Lung (tissue), 11 donors: ENCODE measurements at regions not wholly inside any gene's neighbourhood (a gene's known extent, or its start where the extent isn't known, plus 50 kb on each side); places are given as distances from the start of the nearest gene placed in this dataset.
"Not testable (repeated sequence)": the region's sequence is repeated elsewhere in the genome, so short reads cannot be mapped to it uniquely, and the experiment has no call there.

Experiments
- ATAC-seq: fragments of 200-7000 bp; cut with Tn5 transposase; one replicate; pipeline ENCODE4 v1.9.1; 2020; ENCODE audit warnings: moderate number of reproducible peaks; ENCODE audit not compliant: insufficient read depth, low FRiP score
- DNase-seq, 3 donors: peaks; one replicate each; pipeline ENCODE4 v3.0.0-alpha.2; 2013 to 2017
- H3K27ac ChIP-seq, 2 donors: one replicate each; pipeline ENCODE4 v1.5.1; 2013; ENCODE audit warnings: mild to moderate bottlenecking in 2 of 2, moderate library complexity in 2 of 2, control low read depth in 1 of 2, inconsistent platforms in 1 of 2, low read depth in 1 of 2, low read length in 1 of 2
- H3K27me3 ChIP-seq, 3 donors: one replicate each; pipeline ENCODE4 v1.5.1; 2013; ENCODE audit warnings: low read length in 2 of 3; ENCODE audit not compliant: control insufficient read depth in 3 of 3, insufficient read depth in 3 of 3
- H3K36me3 ChIP-seq, 4 donors: one replicate each; pipeline ENCODE4 v1.5.1; 2013; ENCODE audit warnings: low read length in 4 of 4, mild to moderate bottlenecking in 1 of 4, moderate library complexity in 1 of 4; ENCODE audit not compliant: control insufficient read depth in 4 of 4, insufficient read depth in 4 of 4
- H3K4me1 ChIP-seq, 5 donors: one replicate each; pipeline ENCODE4 v1.5.1; 2013; ENCODE audit warnings: low read length in 5 of 5, mild to moderate bottlenecking in 2 of 5, moderate library complexity in 1 of 5; ENCODE audit not compliant: control insufficient read depth in 5 of 5, insufficient read depth in 5 of 5
- H3K4me3 ChIP-seq: one replicate; pipeline ENCODE4 v1.5.1; 2013; ENCODE audit warnings: mild to moderate bottlenecking, control low read depth, moderate library complexity
- H3K9ac ChIP-seq, 2 donors: one replicate each; pipeline ENCODE4 v1.5.1; 2013; ENCODE audit warnings: low read length in 2 of 2, control low read depth in 1 of 2; ENCODE audit not compliant: insufficient read depth in 1 of 2
- H3K9me3 ChIP-seq, 4 donors: one replicate each; pipeline ENCODE4 v1.5.1; 2013; ENCODE audit warnings: low read length in 3 of 4, mild to moderate bottlenecking in 1 of 4, moderate library complexity in 1 of 4; ENCODE audit not compliant: control insufficient read depth in 4 of 4, insufficient read depth in 3 of 4
- WGBS, 2 donors: extraction: QIAGEN DNeasy Blood & Tissue Kit; methylation state at CpG; one replicate each; pipeline ENCODE4 v1.1.7; 2013; 5-methylcytosine and 5-hydroxymethylcytosine counted together
- TF ChIP-seq, protein P1 (sequence below): IDR thresholded peaks from 2 replicates; pipeline ENCODE4 v1.5.1; 2012; ENCODE audit warnings: mild to moderate bottlenecking; ENCODE audit errors: control extremely low read depth, extremely low read depth
- donor health status: control.
- donor health status: control.
- donor health status: Bipolar disorder and iron deficiency.
- donor health status: healthy.
- donor health status: DM: yes; HTN: yes; CAD: no.

GRCh38 chr6:145093226-145093625 lies 642.1 kb downstream of the EPM2A start:
- Histone ChIP-seq H3K4me3 (no peak overlapping the region), H3K27me3 (no peaks in the 10 kb centered on the region), H3K4me1 (peaks cover 0 to 2% (median 0%) of the 10 kb centered on the region in 5 donors), H3K9ac (no peak overlapping the region), H3K36me3 (no peaks in the 10 kb centered on the region), H3K9me3 (peaks cover 0 to 5% (median 3%) of the 10 kb centered on the region in 4 donors), H3K27ac (no peak overlapping the region)
- 94 to 100% methylated on average over 2 of the region's 2 CpGs for WGBS, 2 donors
- DNase-seq = no peak
- ATAC-seq = no peak
- TF ChIP-seq, protein P1, sequence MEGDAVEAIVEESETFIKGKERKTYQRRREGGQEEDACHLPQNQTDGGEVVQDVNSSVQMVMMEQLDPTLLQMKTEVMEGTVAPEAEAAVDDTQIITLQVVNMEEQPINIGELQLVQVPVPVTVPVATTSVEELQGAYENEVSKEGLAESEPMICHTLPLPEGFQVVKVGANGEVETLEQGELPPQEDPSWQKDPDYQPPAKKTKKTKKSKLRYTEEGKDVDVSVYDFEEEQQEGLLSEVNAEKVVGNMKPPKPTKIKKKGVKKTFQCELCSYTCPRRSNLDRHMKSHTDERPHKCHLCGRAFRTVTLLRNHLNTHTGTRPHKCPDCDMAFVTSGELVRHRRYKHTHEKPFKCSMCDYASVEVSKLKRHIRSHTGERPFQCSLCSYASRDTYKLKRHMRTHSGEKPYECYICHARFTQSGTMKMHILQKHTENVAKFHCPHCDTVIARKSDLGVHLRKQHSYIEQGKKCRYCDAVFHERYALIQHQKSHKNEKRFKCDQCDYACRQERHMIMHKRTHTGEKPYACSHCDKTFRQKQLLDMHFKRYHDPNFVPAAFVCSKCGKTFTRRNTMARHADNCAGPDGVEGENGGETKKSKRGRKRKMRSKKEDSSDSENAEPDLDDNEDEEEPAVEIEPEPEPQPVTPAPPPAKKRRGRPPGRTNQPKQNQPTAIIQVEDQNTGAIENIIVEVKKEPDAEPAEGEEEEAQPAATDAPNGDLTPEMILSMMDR = no peak

DNA sequence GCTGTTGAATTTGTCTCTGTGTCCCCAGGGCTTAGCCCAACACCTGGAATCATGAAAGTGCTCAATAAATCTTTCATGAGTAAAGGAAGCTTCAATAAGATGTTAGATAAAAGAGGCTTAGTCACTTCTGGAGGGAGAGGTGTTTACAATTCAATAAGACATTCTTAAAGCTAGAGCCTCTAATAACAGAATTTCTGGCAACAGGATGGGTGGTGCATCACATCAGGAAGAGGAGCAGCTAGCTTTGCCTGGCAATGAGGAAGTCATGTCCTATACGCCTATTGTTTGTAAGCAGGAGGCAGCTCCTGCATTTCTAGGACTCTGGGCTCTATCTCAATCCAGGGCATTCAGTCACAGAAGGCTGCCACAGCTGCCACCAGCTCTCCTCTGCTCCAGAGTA lies 638.5 kb downstream of the EPM2A start:
- ATAC-seq (no peak), DNase-seq (peak in 1 of 3 donors; percentile 10)
- no peak overlapping the region for H3K4me3 ChIP-seq
- H3K9me3 ChIP-seq = peaks cover 0 to 5% (median 3%) of the 10 kb centered on the region in 4 donors
- no peak overlapping the region for H3K9ac ChIP-seq
- H3K27me3 ChIP-seq = no peaks in the 10 kb centered on the region
- peaks cover 0 to 2% (median 0%) of the 10 kb centered on the region in 5 donors for H3K4me1 ChIP-seq
- TF ChIP-seq, protein P1 = no peak
- WGBS, 2 donors = 63 to 69% methylated on average over 1 of the region's 1 CpG
- H3K27ac ChIP-seq = no peak overlapping the region
- no peaks in the 10 kb centered on the region for H3K36me3 ChIP-seq

DNA sequence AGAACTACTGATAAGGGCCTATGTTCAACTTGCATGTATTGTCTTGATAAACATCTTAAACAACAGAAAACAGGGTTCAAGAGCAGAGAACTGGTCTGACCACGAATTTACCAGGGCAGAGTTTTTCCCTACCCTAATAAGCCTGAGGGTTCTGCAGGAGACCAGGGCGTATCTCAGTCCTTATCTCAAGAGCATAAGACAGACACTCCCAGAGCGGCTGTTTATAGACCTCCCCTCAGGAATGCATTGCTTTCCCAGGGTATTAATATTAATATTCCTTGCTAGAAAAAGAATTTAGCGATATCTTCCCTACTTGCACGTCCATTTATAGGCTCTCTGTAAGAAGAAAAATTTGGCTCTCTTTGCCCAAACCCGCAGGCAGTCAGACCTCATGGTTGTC lies 637.2 kb downstream of the EPM2A start:
- H3K27me3 ChIP-seq, H3K4me3 ChIP-seq, H3K9me3 ChIP-seq, H3K36me3 ChIP-seq, H3K4me1 ChIP-seq, H3K27ac ChIP-seq, ATAC-seq, H3K9ac ChIP-seq, DNase-seq: not testable (repeated sequence)
- 81 to 83% methylated on average over 6 of the region's 6 CpGs for WGBS, 2 donors

- Histone ChIP-seq H3K36me3 (no peaks in the 10 kb centered on the region), H3K4me1 (no peaks in the 10 kb centered on the region), H3K9ac (no peak overlapping the region), H3K9me3 (peaks cover 0 to 5% (median 3%) of the 10 kb centered on the region in 4 donors), H3K27me3 (no peaks in the 10 kb centered on the region), H3K4me3 (no peak overlapping the region), H3K27ac (no peak overlapping the region)
- WGBS, 2 donors = 95 to 100% methylated on average over 1 of the region's 1 CpG
- no peak for ATAC-seq
- TF ChIP-seq, protein P1 = no peak
- no peak for DNase-seq
Measured at GRCh38 chr6:145099713-145100112, 635.6 kb downstream of the EPM2A start.
